GM18858 (cell line): ENCODE measurements at regions not wholly inside any gene's neighbourhood (a gene's known extent, or its start where the extent isn't known, plus 50 kb on each side); places are given as distances from the start of the nearest gene placed in this dataset.
"Not testable (repeated sequence)": the region's sequence is repeated elsewhere in the genome, so short reads cannot be mapped to it uniquely, and the experiment has no call there.

ENCODE experiments used
- ATAC-seq: cut with Tn5 transposase; IDR thresholded peaks from one replicate; pipeline ENCODE4 v1.9.1; 2021; ENCODE audit not compliant: unreplicated experiment

DNA sequence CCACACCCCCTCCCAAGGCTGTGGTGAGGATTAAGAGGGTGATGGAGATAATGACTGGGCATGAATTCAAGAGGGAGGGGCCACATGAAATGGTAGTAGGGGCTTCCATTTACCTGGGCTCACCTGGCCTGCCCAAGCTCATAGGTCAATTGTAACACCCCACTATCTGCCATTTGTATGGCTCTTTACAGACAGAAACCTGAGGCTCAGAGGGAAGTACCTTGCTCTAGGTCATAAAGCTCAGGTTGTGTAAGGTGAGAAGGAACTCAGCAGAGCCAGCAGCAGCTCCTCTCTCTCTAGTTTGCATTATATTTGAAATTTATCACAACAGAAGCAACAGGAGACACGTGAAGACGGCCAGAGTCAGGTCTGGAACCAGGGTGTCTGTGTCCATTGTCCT, 133.4 kb upstream of the ALDH1B1 start:
- ATAC-seq, result no peak

DNA sequence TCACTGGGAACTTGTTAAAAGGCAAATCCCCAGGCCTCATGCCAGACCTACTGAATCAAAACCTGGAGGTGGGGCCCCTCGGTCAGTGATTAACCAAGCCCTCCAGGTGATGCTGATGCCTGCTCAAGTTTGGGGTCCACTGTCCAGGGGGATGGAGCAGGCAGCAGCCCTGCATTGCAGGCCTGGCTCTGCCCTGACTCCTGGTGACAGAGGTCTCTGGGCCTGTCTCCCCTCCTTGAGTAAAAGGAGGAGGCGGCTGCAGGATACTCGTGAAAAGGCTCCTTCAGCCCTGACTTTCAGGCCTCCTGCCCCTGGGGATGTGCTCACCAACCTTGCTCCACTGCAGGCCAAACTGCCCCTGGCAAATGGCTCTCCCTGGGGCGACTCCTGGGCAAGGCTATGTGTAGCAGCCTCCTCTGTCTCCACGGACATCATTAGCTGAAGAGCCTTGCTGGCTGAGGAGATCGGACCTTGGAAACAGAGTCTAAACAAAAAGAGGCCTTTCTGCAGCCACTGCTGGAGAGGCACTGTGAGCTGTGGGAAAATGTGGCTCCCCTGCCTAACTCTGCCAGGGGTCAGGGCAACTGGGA, 134.8 kb upstream of the ALDH1B1 start:
- ATAC-seq, result no peak

DNA sequence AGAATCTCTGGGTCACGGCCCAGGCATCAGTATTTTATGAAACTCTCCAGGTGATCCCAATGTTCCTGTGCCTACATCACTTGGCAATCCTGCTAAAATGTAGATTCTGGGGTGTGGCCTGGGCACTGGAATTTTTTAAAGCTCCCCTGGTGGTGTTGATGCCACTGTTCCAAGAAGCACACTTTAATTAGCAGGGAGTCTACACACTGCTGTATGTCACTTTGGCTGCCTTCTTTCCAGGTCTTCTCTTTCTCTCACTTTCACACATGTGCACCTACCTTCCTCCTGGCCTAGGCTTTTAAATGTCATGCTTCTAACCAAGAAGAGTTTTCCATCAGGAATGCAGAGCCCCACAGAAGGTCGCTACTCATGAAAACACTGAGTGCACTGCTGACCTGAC, 136.0 kb upstream of the ALDH1B1 start:
- no peak for ATAC-seq

DNA sequence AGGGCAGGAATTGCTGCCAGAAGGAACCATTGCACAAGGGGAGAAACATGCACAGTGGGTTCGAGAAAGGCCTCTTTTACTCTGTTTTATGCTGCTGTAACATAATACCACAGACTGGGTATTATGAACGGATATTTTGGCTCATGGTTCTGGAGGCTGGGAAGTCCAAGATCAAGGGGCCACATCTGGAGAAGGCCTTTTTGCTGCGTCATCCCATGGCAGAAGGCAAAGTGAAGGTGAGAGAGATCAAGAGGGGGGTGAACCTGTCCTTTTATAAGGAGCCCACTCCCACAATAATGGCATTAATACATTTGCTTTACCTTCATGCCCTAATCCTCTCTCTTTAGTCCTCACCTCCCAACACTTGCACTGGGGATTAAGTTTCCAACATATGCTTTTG, 136.9 kb upstream of the ALDH1B1 start:
- ATAC-seq, result no peak

DNA sequence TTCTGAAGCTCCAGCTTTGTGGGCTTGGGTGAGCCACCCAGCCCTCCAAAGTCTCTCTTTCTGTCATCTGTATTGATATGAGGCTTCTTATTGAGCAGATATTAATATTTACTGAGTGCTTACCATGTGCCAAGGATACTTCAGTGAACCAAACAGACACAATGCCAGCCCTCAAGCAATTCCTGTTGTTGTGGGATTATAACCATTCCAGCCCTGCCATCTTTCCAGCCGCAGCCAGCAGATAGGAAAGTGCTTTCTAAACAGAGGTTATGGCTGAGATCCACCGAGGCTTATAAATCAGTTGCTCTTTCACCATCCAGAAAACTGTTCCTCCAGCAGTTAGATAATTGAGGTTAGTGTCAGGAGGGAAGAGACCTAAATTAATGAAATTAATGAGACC, 137.7 kb upstream of the ALDH1B1 start:
- no peak for ATAC-seq

DNA sequence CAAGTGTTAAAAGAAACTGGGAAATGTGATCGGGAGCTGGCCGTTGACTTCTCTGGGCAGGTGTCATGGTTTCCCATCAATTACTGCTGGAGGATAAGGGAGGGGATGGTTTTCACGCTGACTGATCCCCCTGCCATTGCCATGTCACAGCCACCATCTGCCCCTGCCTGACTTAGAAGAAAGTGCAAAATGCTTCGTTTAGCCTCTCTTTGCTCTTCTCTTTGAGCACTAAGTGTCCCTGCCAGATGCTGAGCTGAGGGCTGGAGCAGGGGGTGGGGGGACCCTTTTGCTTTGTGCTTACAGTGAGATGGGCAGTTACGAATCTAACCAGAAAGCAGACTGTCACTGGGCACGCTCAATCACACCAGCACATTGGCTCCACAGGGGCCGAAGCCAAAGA, 138.4 kb upstream of the ALDH1B1 start:
- no peak for ATAC-seq

DNA sequence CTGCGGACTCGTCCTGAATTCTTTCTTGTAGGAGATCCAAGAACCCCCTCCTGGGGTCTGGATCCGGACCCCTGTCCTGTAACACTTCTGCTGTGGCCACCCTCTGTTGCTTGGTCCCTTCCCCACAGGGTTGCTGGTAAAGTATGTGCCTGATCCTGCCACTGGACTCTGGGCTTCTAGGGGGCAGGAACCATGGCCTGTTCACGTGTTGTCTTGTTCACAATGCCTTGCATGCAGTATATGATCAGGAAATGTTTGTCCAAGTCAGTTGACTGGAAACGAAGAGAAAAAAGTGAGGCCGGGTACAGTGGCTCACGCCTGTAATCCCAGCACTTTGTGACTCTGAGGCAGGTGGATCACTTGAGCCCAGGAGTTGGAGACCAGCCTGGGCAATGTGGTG, 139.3 kb upstream of the ALDH1B1 start:
- ATAC-seq, result no peak

DNA sequence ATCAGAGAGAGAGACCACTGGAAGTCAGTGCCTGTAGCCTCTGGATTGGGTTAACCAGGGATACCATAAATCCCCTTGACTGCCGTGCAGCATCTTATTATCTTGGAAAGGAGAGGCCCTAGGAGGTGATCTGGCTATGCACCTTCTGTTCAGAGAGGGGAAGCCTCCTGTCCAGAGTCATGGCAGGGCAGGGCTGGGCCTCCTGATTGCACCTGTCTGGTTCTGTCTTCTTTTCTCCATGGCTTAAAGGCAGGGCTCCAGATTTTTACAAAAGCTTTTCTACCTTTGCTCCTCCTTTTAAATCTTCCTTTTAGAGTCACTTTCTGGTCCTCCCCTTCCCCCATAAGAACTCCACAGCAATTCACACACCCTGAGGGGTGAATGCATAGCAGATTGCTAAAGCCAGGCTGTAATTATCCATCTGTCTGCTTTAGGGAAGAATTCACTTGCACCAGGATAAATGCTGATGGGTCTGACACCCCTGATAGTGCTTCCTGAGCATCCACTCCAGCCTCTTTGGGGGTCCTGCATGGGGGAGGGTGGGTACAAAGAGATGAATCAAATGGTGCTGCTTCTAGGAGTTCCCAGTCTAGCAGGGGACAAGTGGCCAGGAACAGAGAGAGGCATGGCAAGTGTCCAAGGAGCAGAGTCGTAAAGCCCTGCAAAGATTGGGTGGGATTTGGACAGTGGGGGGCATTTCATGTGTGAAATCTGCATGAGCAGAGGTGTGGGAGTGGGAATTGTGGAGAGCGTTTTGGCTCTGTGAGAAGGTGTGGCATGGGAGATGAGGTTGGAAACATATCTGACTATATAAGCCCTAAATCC, 141.3 kb upstream of the ALDH1B1 start:
- ATAC-seq, result no peak

DNA sequence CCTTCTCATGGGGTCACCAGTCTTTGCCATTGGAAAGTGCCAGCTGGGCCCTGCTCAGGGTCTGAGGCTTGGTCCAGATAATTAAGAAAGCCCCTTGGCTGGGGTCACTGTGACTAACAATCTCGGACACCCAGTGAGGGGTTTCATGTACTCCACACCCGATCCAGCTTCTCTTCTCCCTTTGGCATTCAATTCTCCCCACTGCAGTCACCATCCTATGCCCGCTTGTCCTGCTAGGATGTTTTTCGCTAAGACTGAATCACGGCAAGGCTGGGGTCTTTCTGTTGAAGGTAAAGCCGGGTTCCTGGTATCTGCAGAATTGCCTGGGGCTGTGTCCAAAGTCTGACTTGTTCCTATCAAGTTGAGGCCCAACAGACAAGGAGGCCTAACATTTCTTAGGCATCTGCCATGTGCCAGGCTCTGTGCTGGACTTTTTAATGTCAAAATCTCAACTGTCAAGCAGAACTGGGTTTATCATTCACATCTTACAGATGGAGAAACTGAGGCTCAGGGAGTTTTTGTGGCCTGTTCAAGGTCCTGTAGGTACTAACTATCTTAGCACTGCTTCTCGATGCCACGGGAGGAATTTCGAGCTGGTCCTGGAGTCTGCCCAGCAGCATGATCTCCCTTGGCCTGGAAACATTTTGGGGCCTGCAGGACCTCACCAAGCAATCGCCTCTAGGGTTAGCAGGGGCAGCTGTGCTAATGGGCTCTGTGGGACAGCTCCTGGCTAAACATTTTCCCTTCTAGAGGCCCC, 142.0 kb upstream of the ALDH1B1 start:
- no peak for ATAC-seq

DNA sequence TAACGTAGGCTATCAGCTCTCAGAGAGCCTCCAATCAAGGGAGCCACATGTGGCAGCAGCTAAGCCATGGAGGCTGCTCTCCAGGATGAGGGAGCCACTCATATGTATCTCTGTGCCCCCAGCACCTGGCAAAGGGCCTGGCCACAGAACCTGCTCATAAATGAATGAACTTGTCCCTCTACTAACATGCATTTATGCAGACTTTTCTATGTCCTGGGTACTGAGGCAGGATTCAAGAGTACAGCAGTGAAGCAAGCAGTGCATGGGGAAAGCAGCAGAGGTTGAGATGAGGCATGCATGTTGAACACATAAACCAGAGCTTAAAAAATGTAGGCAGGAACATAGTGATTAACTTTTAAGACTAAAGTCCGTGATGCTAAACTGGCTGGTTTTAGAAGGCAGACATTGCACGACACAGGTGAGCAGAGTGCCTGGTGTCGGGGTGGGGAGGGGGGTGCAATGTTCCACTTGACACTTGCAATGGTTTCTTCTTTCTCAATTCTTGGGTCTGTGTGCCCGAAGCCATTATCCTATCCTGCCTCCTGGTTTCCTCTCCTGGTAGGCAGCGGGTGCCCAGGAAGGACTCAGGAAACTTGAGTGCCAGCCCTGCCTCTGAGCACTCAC, 142.8 kb upstream of the ALDH1B1 start:
- ATAC-seq, result no peak

DNA sequence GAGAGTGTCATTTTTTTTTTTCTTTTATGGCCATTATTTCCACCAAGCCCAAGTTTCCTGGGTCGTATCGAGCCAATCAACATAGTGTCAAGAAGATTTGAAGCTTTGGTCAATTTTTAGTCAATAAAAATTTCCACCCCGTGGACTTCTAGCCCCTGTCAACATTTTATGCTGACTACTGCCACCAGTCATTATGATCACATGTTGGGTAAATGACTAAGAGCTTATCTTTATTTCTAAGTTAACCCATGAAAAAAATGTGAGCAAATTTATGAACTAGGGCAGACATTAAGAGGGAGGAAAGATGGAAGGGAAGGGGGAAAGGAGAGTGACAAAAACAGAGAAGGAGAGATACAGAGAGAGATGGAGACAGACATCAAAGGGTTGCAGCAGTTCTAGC, 143.5 kb upstream of the ALDH1B1 start:
- ATAC-seq, result no peak

DNA sequence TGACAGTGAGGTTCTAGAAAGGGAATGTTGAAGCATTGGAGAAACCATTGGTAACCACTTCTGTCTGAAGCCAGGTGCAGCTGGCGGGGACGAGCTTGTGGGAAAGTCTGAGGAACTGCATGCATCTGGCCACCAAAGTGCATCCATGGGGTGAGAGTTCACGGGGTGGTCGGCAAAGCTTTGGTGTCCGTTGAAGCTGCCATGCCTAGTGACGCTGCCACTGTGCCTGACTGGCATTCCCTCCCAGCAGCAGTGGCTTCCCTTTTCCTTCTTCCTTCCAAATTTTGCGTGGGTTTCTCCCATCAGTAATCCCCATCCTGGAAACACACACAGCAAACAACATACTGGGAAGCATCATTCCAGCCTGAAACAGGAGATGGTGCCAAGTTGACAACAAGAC, 145.7 kb upstream of the ALDH1B1 start:
- ATAC-seq, result no peak

DNA sequence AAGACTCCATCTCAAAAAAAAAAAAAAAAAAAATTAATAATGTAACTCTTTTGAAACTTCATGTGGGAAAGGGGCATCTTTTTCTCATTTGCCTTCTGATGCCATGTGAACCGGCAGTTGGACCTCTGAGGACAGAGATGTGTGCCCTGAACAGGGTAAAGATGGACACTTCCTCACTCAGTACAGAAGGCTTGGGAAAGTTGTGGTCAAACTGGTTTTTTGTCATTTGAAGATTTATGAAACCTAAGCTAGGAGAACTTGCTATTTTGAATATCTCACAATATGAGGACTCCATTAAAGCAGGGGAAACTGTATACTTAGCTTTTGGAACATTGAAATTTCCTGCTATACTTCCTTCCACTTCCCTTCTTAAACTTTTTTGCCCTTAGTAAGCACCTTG, 147.5 kb upstream of the ALDH1B1 start:
- no peak for ATAC-seq

DNA sequence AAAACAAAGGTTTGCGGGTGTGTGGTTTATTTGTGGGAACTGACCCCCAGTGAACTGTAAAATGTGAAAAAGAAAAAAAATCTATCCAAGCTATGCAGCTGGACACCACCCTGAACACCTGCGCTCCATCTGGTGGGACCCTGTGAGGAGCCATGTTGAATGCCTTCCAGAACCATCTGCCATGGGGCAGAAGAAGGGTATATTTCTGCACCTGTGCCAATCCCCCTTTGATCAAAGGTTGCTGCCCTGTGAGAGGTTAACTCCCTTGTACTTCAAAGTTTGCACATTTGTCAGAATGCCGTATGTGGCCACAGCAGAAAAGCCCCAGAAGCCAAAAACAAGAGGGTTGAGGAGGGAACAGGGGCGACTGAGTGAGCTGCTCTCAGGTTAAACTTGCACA, 148.5 kb upstream of the ALDH1B1 start:
- ATAC-seq, result no peak

DNA sequence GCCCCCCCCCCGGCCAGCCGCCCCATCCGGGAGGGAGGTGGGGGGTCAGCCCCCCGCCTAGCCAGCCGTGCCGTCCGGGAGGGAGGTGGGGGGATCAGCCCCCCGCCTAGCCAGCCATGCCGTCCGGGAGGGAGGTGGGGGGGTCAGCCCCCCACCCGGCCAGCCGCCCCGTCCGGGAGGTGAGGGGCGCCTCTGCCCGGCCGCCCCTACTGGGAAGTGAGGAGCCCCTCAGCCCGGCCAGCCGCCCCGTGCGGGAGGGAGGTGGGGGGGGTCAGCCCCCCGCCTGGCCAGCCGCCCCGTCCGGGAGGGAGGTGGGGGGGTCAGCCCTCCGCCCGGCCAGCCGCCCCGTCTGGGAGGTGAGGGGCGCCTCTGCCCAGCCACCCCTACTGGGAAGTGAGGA, 150.4 kb upstream of the ALDH1B1 start:
- ATAC-seq, result not testable (repeated sequence)

DNA sequence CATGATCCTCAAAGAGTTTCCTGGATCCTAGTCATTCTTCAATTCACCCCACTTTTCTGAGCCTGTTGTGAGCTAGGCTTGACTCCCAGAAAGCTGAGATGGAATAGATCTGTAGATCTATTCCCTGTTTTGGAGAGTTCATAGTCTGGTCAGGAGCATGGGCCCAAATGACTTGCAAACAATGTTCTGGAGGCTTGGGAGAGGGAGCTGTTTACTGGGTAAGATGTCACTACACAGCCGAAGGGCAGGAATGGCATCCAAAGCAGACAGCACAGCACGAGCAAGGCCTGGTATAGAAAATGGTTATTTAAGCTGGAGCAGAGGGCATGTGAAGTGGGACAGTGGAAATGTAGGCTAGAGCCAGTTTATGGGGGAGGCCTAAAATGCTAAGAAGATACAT, 152.5 kb upstream of the ALDH1B1 start:
- ATAC-seq, result no peak

DNA sequence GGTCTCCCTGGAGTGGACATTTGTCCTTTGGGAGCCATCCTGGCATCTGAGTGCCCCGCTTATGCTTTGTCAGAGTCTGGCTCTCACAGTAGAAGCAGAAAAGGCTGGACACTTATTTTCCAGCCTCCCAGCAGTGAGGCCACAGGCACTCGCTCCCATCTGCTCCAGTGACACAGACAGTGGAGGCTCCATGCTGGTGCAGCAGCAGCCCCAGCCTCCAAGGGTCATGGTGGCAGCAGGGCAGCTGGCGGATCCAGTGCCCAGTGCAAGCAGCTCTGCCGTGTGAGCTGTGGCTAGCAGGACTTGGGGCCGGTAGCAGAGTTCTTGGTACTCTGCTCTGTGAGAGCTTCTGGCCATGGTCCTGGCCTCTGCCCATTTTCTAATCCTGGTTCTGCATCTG, 157.3 kb upstream of the ALDH1B1 start:
- no peak for ATAC-seq

DNA sequence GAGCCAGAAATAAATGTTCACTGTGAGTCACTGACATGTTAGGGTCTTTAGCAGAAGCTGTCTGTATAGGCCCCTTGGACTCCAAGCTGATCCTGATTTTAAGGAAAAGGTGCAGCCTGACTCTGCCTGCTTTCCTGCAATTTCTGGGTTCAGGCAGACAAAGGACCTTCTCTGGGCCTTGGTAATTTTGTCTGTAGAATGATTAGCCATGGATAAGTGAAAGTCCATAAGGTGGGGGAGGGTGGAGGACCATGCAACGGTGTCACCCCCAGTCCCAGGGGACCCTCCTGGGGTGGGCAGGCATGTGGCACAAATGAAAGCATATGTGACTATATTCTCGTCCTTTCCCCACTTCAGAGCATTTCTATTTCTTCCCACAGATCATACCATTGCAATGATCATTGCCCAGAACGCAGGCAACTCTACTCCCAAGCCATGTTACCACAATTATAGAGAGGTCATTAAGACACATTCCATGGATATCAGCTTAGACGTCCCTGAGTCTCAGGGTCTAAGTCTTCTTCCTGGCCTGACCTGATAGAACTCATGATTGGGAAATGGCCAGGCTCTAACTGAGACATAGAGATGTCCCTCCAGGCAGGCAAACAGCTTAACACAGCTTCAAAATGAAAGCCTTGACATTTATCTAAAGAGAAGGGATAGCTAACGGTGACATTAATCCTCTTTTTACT, 157.9 kb upstream of the ALDH1B1 start:
- ATAC-seq, result no peak

DNA sequence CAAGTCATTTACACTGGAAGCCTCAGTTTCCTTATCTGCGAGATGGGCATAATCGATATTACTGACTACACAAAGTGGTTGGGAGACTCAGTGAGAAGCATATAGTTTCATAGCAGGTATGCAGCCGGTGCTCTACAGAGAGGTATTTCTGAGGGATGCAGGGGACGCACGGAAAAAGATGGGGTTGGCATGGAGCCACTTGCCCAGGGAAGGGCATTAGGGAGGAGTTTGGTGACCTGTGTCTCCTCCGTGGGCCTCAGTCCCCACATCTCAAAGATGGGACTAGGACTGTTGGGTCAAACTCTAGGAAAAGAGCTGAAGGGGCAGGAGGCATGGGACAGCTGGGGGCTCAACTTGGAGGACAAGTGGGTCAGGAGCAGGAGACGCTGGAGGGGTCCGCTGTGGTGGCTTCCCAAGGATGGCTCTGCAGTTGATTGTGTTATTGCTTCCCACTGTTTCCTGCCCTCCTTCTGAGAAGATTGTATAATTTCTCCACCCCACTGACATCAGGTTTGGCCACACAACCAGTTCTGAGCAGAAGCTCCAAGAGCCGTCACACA, 158.6 kb upstream of the ALDH1B1 start:
- ATAC-seq, result no peak

DNA sequence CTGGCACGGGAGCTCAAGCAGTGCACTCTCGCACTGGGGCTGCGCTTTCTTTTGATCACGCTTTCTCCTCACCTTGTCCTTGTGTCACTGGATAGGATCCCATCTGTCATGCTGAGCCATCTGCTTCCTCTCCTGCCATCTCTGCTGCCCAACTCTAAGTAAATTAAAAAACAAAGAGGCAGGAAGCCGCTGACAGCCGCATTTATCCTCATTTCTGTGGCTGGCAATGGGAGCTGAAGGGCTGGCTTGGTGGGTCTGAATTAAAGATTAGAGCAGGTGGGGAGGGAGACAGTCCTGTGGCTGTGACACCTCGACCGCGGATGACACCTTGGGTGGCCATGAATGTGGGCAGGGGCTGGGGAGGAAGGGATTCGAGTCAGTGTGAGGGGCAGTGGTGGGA, 159.2 kb upstream of the ALDH1B1 start:
- ATAC-seq, result no peak

DNA sequence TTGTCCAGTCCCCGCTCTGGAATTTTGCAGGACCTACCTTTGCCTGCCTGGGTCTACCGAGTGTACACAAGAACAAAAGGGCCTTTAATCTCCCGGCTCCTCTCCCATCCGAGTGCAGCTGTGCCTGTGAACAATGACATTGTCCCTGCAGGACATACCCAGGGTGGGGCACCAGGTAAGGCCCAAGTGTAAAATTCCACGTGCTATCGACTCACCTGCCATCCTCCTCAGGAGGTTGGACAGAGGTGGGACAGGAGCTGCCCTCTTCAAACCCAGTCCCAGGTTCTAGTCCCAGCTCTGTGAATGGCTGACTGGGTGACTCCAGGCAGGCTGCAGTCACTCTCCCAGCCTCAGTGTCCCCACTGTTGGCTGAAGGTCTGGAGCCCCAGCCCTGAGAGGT, 159.6 kb upstream of the ALDH1B1 start:
- no peak for ATAC-seq
